ENCODE measurements at regions not wholly inside any gene's neighbourhood (a gene's known extent, or its start where the extent isn't known, plus 50 kb on each side); places are given as distances from the start of the nearest gene placed in this dataset.

GRCh38 chr3:28835249-28835648 lies 445.6 kb upstream of the RBMS3 start:
- no peak for DNase-seq

- no peak for DNase-seq
Observed at GRCh38 chr3:28835751-28836150, 445.1 kb upstream of the RBMS3 start.

GRCh38 chr3:28836199-28836598 lies 444.7 kb upstream of the RBMS3 start:
- no peak for DNase-seq

- DNase-seq = no peak
Observed at GRCh38 chr3:28840976-28841376, 439.9 kb upstream of the RBMS3 start.

GRCh38 chr3:28841441-28841840 lies 439.4 kb upstream of the RBMS3 start:
- DNase-seq = no peak

GRCh38 chr3:28844298-28845005 lies 436.4 kb upstream of the RBMS3 start:
- no peak for DNase-seq

- no peak for DNase-seq
Observed at GRCh38 chr3:28845006-28845324, 435.9 kb upstream of the RBMS3 start.

GRCh38 chr3:28846971-28847478 lies 433.8 kb upstream of the RBMS3 start:
- DNase-seq = no peak

- no peak for DNase-seq
Observed at GRCh38 chr3:28847736-28848135, 433.1 kb upstream of the RBMS3 start.

GRCh38 chr3:28850186-28850585 lies 430.7 kb upstream of the RBMS3 start:
- no peak for DNase-seq

- no peak for DNase-seq
Observed at GRCh38 chr3:28853830-28854229, 427.0 kb upstream of the RBMS3 start.

- no peak for DNase-seq
Observed at GRCh38 chr3:28856796-28857195, 424.1 kb upstream of the RBMS3 start.

GRCh38 chr3:28859897-28860296 lies 421.0 kb upstream of the RBMS3 start:
- DNase-seq = no peak

GRCh38 chr3:28860307-28860706 lies 420.6 kb upstream of the RBMS3 start:
- DNase-seq = no peak

GRCh38 chr3:28863186-28863585 lies 417.7 kb upstream of the RBMS3 start:
- DNase-seq = no peak

- no peak for DNase-seq
Observed at GRCh38 chr3:28867836-28868235, 413.0 kb upstream of the RBMS3 start.

- no peak for DNase-seq
Observed at GRCh38 chr3:28868897-28869296, 412.0 kb upstream of the RBMS3 start.

GRCh38 chr3:28877912-28878311 lies 403.0 kb upstream of the RBMS3 start:
- DNase-seq = no peak

GRCh38 chr3:28890373-28890772 lies 390.5 kb upstream of the RBMS3 start:
- no peak for DNase-seq

GRCh38 chr3:28891485-28891884 lies 389.4 kb upstream of the RBMS3 start:
- DNase-seq = no peak

GRCh38 chr3:28900301-28900700 lies 380.6 kb upstream of the RBMS3 start:
- DNase-seq = no peak

GRCh38 chr3:28901018-28901417 lies 379.9 kb upstream of the RBMS3 start:
- no peak for DNase-seq

GRCh38 chr3:28903171-28903601 lies 377.7 kb upstream of the RBMS3 start:
- no peak for DNase-seq

- no peak for DNase-seq
Observed at GRCh38 chr3:28905798-28906197, 375.1 kb upstream of the RBMS3 start.
